GM19397 (cell line): ENCODE measurements at regions not wholly inside any gene's neighbourhood (a gene's known extent, or its start where the extent isn't known, plus 50 kb on each side); places are given as distances from the start of the nearest gene placed in this dataset.
"Not testable (repeated sequence)": the region's sequence is repeated elsewhere in the genome, so short reads cannot be mapped to it uniquely, and the experiment has no call there.

Experiments
- ATAC-seq: cut with Tn5 transposase; IDR thresholded peaks from one replicate; pipeline ENCODE4 v1.9.1; 2021; ENCODE audit warnings: mild to moderate bottlenecking, moderate library complexity; ENCODE audit not compliant: unreplicated experiment

DNA sequence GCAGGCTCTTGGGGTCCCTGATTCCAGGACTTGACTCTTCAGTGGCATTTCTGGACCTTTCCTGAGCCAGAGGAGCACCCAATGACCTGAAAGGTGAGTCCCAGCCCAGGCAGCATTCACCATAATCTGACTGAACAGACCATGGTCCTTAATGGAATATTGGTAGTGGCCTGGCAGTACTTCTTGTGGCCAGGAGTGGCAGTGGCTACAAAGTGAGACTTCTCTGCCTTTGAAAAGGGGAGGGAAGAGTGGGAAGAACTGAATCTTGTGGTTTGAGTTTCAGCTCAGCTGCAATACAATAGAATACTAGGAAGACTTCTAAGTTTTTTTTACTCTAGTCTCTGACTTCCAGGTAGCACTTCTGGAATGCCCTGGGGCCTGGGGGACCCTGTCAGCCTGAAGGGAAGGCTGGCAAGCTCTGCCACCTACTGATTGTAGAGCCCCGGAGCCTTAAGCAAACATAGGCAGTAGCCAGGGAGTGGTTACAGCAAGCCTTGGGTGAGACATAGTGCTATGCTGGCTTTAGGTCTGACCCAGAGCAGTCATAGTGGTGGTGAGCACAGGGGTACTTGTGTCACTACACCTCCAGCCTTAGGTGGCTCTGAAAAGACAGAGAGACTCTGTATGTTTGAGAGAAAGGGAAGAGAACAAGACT is 674.2 kb upstream of the MANEA start:
- no peak for ATAC-seq

DNA sequence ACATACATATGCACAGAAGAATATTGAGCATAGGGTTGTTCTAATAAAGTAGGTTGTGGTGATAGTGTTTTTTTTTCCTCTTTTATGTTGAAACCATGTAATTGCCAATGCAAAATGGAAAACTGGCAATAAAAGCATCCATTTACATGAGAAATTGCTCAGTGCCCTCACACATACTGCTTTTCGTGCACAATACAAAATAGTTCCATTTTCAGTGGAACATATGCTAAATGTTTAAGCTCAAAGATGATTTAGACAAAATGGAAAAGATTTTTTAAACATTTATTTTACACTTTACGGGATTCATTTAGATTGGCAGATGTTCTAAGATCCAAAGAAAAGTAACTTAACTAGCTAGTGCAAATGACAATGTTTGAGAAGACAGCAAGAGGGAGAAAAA is 678.1 kb upstream of the MANEA start:
- ATAC-seq: no peak

DNA sequence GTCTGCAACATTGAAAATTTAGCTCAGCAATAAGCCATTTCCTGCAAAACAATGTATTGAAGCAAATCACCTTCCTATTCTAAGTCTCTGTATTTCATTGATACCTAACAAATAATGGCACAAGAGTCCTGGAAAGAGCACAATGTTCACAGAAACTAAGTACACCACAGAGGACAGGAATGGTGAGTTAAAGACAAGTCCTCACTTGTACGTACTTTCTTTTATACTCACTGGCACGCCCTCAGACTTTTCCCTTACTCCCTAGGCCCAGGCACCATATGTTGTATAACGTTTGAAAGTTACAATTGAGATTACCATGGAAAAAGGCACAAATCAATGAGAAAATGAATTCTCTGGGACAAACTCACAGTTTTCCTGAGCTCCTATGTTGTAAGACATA is 683.0 kb upstream of the MANEA start:
- no peak for ATAC-seq

DNA sequence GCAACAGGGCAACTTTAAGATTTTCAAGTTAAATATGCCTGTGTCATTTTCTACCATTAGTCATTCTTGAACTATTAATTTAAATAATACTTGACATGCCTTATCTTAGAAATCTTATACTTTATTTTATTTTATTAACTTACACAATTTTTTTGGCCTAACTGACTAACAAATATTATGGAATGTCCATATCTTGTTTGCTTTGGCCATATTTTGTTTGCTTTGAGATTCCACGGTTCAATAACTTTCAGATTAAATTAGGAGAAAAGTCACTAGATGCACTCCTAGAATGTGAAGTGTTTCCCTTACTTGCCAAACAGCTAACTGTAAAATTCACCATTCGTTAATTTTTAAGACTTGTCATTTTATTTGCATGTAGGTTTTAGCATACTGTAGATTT is 684.0 kb upstream of the MANEA start:
- ATAC-seq: no peak

DNA sequence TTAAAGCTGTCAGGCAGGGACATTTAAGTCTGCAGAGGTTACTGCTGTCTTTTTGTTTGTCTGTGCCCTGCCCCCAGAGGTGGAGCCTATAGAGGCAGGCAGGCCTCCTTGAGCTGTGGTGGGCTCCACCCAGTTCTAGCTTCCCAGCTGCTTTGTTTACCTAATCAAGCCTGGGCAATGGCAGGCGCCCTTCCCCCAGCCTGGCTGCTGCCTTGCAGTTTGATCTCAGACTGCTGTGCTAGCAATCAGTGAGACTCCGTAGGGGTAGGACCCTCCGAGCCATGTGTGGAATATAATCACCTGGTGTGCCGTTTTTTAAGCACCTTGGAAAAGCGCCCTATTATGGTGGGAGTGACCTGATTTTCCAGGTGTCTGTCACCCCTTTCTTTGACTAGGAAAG is 703.5 kb upstream of the MANEA start:
- not testable (repeated sequence) for ATAC-seq

DNA sequence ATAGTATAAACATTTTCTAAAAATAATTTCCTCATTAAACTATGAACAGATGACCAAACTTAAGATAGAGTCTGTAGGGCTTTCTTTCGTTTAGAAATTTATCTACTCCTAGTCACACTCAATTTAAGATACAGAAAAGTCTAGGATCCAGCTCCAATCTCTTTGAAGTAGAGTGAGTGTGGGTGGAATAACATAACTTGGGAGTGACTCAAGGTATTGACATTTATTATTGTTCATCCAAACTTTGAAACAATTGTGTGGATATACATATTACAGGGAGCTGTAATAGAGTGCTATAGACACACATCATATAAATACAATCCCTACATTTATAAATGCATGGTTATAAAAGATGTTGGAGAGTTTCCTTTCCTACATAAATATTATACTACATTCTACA is 715.2 kb upstream of the MANEA start:
- ATAC-seq: no peak

DNA sequence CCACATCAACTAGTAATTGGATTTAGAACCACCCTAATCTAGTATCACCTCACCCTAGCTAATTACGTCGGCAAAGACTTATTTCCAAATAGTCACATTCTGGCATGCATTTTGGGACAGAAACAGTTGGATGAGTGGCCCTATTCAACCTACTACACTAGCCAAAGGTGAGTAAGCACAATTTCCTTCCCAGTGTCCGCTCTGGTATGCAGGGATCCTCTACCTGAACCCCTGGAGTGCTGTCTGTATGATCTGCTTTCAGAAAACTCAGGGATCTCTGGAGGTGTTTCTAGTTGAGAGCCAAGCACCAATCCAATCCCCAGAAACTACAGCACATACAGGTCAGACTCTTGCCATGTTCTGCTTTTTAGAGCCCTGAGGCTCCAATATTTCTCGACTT is 717.4 kb upstream of the MANEA start:
- ATAC-seq: no peak

DNA sequence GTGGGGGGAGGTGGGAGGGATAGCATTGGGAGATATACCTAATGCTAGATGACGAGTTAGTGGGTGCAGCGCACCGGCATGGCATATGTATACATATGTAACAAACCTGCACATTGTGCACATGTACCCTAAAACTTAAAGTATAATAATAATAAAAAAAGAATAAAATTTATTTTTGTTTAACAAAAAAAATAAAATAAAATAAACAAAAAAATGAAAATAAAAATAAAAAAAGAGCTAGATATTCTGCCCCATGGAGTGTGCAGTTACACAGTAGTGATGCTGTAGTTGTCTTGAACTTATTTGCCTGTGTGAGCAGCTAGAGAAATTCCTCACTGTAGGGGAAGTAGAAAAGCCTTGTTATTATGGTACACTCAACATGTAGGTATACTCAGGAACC is 720.3 kb upstream of the MANEA start:
- not testable (repeated sequence) for ATAC-seq

DNA sequence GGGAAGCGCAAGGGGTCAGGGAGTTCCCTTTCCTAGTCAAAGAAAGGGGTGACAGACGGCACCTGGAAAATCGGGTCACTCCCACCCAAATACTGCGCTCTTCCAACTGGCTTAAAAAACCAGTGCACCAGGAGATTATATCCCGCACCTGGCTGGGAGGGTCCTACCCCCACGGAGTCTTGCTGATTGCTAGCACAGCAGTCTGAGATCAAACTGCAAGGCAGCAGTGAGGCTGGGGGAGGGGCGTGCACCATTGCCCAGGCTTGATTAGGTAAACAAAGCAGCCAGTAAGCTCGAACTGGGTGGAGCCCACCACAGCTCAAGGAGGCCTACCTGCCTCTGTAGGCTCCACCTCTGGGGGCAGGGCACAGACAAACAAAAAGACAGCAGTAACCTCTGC is 726.0 kb upstream of the MANEA start:
- ATAC-seq: not testable (repeated sequence)

DNA sequence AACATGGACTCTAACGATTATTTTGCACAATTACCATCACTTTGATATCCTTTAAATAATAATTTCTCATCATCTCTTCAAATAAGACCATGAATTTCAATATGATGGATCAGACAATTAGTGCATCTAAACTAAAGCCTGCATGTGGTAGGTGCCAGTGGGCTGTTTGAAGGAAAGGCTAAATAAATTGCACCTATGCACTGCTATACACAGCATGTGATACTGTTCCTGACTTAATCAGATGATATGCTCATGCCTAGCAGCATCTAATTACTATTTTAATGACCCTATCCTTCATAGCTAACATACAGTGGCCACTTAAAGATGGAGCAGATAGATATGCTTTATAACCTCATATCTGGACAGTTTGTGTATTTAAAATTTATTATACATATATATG is 731.6 kb upstream of the MANEA start:
- no peak for ATAC-seq

DNA sequence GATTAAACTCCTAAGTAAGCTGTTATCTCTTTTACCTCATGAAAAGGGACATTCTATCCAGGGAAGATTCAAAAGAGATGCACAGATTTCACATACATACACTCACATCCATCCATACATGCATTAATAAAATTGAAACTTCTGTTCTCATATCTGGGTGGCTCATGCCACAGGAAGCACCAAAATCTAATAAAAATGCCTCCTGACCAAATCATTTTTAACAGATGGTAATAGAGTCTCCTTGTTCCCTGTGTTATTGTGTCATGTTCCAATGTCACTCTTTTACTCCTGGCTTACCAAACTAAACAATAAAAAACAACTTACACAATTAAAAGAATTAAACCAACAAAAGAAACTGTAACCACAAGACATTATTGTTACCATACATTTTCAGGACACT is 742.1 kb upstream of the MANEA start:
- no peak for ATAC-seq

DNA sequence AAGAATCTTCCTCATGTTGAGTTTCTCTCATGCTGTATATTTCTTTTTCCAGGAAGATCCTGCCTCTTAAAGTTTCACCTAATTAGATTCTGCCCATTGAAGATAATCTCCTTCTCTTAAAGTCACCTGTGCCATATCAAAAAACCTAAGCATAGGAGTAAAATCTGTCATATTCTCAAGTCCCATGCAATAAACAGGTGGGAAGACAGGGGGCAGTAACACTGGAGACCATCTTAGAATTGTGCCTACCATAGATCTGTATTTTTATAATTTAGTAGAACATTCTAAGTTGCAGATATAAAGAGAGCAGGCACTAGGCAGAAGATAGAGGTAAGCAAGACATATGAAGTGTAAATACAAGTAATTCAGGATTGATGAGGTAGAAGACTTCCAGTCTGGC is 763.5 kb upstream of the MANEA start:
- no peak for ATAC-seq

DNA sequence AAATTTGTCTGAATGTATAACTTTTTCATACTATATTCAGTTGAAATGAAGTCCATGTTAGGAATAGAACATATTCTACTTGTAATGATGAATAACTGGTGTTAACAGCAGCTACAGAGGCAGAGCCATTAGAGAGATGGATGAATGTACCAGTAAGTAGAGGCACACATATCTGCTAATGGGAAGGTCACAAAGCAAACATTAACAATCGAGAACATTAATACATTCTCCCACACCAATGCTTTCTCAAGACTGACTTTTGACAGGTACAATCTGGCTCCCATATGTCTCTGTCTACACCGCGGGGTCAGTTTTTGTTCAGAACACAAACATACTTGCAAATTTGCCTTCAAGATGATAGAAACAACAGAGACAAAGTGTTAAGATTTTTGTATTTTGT is 776.0 kb upstream of the MANEA start:
- no peak for ATAC-seq

DNA sequence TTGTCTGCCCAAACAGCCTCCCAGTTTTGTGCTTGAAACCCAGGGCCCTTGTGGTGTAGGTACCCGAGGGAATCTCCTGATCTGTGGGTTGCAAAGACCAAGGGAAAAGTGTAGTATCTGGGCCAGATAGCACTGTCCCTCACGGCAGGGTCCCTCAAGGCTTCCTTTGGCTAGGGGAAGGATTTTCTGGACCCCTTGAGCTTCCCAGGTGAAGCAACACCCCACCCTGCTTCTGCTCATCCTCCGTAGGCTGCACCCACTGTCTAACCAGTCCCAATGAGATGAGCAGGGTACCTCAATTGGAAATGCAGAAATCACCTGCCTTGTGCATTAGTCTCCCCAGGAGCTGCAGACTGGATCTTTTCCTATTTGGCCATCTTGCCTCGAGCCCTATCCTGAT is 791.8 kb upstream of the MANEA start:
- ATAC-seq: no peak

DNA sequence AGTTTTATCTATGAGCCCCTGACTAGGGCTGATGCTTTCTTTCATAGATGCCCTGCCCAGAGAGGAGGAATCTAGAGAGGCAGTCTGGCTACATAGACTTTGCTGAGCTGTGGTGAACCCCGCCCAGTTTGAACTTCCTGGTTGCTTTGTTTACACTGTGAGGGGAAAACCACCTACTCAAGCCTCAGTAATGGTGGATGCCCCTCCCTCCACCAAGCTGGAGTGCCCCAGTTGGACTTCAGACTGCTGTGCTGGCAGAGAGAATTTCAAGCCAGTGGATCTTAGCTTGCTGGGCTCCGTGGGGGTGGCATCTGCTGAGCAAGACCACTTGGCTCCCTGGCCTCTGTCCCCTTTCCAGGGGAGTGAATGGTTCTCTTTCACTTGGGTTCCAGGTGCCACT is 792.3 kb upstream of the MANEA start:
- ATAC-seq: not testable (repeated sequence)

DNA sequence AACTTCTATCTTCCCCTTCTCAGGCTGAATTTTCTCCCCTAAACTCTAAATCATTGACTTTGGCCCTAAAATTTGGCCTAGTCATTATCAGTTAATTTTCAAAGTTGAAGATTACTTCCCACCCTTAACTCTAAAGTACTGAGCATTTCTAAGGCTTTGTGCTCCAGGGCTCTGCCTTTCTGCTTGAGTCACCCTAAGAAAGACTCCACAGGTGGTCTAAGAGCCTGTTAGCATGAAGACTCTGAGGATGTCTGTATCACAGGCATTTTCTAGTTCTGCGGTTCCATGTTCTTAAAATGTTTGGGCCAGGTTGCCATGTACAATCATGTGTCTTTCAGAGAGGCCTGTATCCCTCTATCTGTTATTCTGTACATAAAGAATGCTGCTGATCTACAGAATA is 808.1 kb upstream of the MANEA start:
- no peak for ATAC-seq

DNA sequence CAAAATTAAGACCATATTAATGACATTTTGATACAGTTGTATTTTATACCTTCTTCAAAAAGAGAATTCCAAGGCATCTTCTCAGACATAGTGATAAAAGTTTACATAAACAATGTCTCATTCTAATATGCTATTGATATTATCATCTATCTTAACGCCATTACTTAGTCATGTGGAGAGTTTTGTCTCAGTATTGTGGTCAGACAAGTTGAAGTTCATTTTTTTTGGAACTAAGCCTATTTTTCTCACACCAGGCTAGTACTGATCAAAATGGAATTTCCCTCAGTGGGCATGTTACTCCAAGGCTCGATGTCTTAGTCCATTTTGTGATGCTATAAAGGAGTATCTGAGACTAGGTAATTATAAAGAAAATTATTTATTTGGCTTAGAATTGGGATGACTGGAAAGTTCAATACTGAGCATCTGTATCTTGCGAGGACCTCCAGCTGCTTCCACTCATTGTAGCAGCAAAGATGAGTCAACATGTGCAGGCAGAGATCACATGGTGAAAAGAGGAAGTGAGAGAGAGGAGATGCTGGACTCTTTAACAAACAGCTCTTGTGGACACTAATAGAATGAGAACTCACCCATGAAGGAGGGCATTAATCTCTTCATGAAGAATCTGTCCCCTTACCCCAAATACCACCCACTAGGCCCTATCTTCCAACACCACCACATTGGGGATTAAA is 825.5 kb upstream of the MANEA start:
- ATAC-seq: peak; percentile 91

DNA sequence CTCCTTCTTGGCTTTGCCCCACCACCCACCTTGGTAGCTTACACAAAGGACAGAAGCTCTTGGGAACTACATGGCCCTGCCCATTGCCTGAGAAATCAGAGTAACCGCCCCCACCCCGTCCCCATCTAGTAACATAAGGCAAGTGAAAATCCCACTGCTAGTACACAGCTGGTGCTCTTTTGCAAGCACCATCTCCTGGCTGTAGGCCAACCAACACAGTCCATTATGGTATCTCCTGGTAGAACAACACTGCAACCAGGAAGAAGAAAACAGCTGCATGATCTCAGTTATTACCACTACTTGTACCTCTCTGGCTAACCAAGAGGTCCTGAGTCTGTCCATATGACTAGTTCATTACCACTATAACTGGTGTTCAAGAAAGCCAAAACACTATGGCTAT is 841.1 kb upstream of the MANEA start:
- no peak for ATAC-seq

DNA sequence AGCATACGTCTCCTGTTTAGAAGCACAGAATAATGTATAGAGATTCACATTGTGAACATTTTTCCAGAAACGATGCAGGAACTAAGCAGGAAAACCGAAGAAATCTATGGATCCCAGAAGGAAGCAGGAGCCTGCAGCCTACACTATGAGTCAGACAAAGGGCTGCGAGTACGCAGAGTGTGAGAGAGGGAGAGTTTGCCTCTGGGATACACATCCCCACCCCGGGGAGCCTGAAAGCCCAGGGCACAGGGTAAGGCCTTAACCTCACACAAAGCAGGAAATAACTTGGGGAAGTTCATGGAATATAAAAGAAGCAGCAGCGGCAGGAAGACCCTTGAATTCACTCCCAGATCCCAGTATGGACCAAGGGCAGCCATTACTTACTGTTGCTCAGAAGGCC is 842.1 kb upstream of the MANEA start:
- no peak for ATAC-seq

DNA sequence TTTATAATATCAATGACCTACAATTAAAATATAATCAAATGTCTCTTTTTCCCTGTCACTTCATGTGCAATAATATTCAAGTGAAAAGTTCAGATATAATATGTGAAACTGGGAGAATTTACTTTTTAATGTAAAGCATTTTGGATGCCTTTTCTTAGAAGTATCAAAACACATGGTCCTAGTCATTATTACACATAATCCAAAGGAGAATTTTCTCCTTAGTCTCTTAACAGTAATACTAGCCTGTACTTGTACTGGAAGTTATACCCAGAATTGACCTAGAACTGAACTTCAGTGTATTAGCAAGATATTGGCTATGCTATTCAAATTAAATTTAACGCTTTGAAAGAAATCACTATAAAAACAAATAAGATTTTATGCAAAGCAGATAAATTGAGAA is 842.6 kb upstream of the MANEA start:
- ATAC-seq: no peak

DNA sequence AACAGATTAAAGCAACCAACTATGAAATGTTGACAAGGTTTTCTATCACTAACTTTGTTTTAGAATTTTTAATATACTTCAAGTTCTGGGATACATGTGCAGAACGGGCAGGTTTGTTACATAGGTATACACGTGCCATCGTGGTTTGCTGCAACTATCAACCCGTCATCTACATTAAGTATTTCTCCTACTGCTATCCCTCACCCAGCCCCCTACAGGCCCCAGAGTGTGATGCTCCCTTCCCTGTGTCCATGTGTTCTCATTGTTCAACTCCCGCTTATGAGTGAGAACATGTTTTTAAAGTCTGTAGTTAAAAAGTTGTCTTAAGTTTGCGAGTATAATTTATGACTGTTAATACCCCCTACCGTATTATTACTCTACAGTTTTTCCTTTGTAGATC is 844.3 kb upstream of the MANEA start:
- no peak for ATAC-seq

DNA sequence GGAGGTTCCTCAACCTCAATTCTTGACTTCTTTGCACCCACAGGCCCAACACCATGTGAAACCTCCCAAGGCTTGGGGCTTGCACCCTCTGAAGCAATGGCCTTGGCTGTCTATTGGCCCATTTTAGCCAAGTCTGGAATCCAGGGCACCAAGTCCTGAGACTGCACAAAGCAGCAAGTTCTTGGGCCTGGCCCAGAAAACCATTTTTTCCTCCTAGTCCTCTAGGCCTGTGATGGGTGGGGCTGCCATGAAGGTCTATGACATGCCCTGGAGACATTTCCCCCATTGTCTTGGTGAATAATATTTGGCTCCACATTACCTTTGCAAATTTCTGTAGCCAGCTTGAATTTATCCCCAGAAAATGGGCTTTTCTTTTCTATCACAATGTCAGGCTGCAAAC is 849.6 kb upstream of the MANEA start:
- no peak for ATAC-seq

DNA sequence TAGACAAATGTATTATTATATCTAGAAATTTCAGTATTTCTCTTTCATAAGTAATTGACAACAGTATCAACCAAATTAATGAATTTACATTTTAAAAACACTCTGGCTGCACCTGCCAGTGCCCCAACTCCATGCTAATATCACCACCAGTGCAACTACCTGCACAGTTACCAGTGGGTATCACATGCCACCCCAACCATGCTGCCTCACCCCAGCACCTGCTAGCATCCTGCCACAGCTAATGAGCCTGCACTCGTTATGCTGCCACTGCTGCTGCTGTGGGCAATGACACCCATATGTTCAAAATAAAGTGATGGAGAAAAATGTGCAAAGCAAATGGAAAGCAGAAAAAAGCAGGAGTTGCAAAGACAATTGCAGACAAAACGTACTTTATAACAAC is 855.9 kb upstream of the MANEA start:
- ATAC-seq: no peak
